Thymus (tissue), 11 donors: ENCODE measurements at regions not wholly inside any gene's neighbourhood (a gene's known extent, or its start where the extent isn't known, plus 50 kb on each side); places are given as distances from the start of the nearest gene placed in this dataset.

ENCODE experiments used
- DNase-seq, 9 donors: peaks; one replicate each; pipeline ENCODE4 v3.0.0-alpha.2; 2013; ENCODE audit warnings: low spot score in 9 of 9, low read depth in 6 of 9, missing footprints in 1 of 9
- H3K27ac ChIP-seq, 2 donors: one replicate each; pipeline ENCODE4 v1.5.1; 2013; ENCODE audit warnings: control low read depth in 1 of 2, low read depth in 1 of 2, low read length in 1 of 2, mild to moderate bottlenecking in 1 of 2, moderate library complexity in 1 of 2
- H3K27me3 ChIP-seq, 2 donors: one replicate each; pipeline ENCODE4 v1.5.1; 2013; ENCODE audit warnings: low read length in 1 of 2; ENCODE audit not compliant: control insufficient read depth in 2 of 2, insufficient read depth in 1 of 2
- H3K36me3 ChIP-seq, 2 donors: one replicate each; pipeline ENCODE4 v1.5.1; 2013; ENCODE audit warnings: low read length in 1 of 2, mild to moderate bottlenecking in 1 of 2, moderate library complexity in 1 of 2; ENCODE audit not compliant: control insufficient read depth in 2 of 2, insufficient read depth in 2 of 2
- H3K4me1 ChIP-seq, 2 donors: one replicate each; pipeline ENCODE4 v1.5.1; 2013; ENCODE audit warnings: low read length in 2 of 2; ENCODE audit not compliant: control insufficient read depth in 2 of 2, insufficient read depth in 2 of 2
- H3K4me3 ChIP-seq, 2 donors: one replicate each; pipeline ENCODE4 v1.5.1; 2013; ENCODE audit warnings: low read length in 2 of 2, control low read depth in 1 of 2, mild to moderate bottlenecking in 1 of 2
- H3K9me3 ChIP-seq, 2 donors: one replicate each; pipeline ENCODE4 v1.5.1; 2013; ENCODE audit warnings: low read length in 1 of 2, mild to moderate bottlenecking in 1 of 2; ENCODE audit not compliant: control insufficient read depth in 2 of 2, insufficient read depth in 1 of 2
- WGBS: extraction: QIAGEN DNeasy Blood & Tissue Kit; methylation state at CpG from one replicate; pipeline ENCODE4 v1.1.7; 2013; 5-methylcytosine and 5-hydroxymethylcytosine counted together
- donor health status: healthy.

DNA sequence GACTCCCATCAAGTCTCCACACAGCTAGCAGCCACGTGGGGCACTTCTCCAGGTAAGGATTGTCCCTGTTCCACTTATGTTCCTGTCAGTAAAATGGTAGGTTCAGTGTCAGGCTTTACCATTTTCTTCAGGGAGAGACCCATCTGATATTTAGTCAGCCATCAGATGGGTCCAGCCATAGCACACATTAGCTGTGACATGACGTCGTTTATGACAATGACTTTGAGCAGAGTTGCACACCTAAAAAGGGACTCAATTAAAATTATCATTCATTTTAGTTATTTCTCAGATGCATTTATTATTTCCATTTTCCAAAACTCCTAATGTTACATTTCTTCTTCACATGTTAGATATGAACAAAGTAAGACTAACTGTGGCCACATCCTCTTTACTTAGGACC, 68.2 kb upstream of the SNRPN start:
- Histone ChIP-seq H3K27me3 (no peaks in the 10 kb centered on the region), H3K4me3 (no peak overlapping the region), H3K9me3 (peaks cover 2 to 3% of the 10 kb centered on the region in 2 donors), H3K27ac (no peak overlapping the region), H3K4me1 (no peaks in the 10 kb centered on the region), H3K36me3 (no peaks in the 10 kb centered on the region)
- DNase-seq = no peak
- 77% methylated on average over 3 of the region's 3 CpGs for WGBS

DNA sequence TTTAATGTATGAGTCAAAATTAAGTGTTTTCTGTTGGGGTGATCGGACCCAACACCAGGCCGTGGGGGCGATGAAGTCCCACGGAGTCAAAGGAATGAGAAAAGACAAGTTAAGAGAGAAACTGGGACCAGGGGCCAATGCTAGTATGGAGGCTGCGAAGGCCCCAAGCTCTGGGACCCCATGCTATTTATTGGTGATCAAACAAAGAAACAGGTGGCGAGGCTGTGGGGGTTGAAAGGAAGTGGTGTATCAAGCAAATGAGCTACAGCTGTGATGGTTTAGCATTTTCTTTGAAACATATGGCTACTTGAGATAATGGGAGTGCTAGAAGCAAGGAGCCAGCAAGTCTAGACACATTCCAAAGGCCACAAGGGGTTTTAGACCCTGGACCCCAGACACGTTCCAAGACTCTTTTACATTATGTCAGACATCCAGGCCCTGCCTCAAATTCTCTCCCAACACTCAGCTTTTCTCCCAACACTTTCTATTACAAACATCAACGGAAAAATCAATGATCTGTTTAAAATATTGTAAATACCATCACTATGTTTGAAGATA, 56.0 kb upstream of the SNRPN start:
- Histone ChIP-seq H3K27me3 (no peaks in the 10 kb centered on the region), H3K36me3 (no peaks in the 10 kb centered on the region), H3K27ac (no peak overlapping the region), H3K4me3 (no peak overlapping the region), H3K4me1 (no peaks in the 10 kb centered on the region), H3K9me3 (peaks cover 4 to 7% of the 10 kb centered on the region in 2 donors)
- 79% methylated on average over 8 of the region's 8 CpGs for WGBS
- no peak for DNase-seq

DNA sequence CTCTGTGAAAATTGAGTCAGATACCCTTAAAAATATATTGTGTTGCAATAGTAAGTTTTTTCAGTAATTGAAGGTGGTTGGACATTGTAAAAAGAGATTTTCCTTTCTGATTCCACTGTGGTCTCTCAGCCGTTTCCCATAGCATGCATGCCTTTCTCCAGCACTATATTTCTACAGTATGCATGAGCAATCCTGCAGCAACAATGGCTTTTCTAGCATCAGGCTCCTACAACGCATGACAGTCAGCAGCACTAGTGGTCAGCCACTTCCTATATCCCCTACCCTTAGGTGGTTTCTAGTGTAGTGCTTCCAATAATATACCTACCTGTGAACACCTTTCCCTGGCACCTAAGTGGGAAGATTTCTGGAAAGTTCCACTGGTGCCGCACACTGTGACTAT, 55.4 kb upstream of the SNRPN start:
- Histone ChIP-seq H3K36me3 (no peaks in the 10 kb centered on the region), H3K9me3 (peaks cover 4% of the 10 kb centered on the region in 2 donors), H3K4me3 (no peak overlapping the region), H3K4me1 (no peaks in the 10 kb centered on the region), H3K27me3 (no peaks in the 10 kb centered on the region), H3K27ac (no peak overlapping the region)
- 76% methylated on average over 3 of the region's 3 CpGs for WGBS
- DNase-seq = no peak

DNA sequence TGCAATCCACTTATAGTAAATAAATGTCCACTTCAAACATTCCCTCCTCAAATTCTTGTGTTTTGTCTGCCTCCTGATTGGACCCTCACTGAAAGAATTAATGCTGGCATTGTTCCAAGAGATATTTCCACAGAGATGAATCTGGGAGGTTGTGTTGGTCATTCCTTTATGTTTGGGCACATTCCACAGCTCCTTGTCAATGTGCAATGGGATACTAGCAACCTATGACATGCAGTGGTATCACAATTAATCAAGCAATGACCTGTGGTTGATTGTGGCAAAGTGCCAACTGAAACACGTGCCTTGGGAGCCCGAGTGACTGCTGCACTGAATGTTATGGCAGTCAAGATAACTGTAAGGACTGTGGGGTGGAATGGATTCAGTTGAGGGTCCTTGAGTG, 55.0 kb upstream of the SNRPN start:
- Histone ChIP-seq H3K27me3 (no peaks in the 10 kb centered on the region), H3K4me1 (no peaks in the 10 kb centered on the region), H3K36me3 (no peaks in the 10 kb centered on the region), H3K27ac (no peak overlapping the region), H3K4me3 (no peak overlapping the region), H3K9me3 (peaks cover 4% of the 10 kb centered on the region in 2 donors)
- DNase-seq = no peak
- WGBS = 46% methylated on average over 2 of the region's 2 CpGs

DNA sequence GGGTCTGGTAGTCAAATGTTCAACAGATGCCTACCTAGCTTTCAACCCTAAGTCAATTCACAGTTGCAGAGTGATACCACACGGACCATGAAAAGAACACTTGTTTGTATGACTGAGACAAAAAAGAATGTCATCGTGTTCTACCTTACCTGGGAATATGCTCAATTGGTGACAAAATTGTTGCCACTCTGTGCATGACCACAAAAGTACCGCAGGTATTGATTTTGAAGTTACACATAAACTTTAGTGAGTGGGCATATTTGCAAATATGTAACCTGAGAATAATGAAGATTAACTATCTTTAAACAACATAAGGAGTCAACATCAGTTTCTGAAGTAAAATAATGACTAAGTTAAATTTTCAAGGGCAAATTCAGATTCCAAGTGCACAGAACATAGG, 53.4 kb upstream of the SNRPN start:
- DNase-seq = no peak
- H3K9me3 ChIP-seq = peaks cover 4% of the 10 kb centered on the region in 2 donors

More for the DNA sequence above, 53.4 kb upstream of the SNRPN start:
- 76% methylated on average over 3 of the region's 3 CpGs for WGBS
- H3K4me1 ChIP-seq = no peaks in the 10 kb centered on the region
- no peak overlapping the region for H3K4me3 ChIP-seq
- H3K27ac ChIP-seq = no peak overlapping the region
- H3K36me3 ChIP-seq = no peaks in the 10 kb centered on the region
- H3K27me3 ChIP-seq = no peaks in the 10 kb centered on the region
